NCI-H1417 (cell line): ENCODE measurements at regions not wholly inside any gene's neighbourhood (a gene's known extent, or its start where the extent isn't known, plus 50 kb on each side); places are given as distances from the start of the nearest gene placed in this dataset.

Experiments
- DNase-seq, 3 experiments: peaks; one replicate each; lab custom pipeline; 2025; lab: John Stamatoyannopoulos, UW

DNA sequence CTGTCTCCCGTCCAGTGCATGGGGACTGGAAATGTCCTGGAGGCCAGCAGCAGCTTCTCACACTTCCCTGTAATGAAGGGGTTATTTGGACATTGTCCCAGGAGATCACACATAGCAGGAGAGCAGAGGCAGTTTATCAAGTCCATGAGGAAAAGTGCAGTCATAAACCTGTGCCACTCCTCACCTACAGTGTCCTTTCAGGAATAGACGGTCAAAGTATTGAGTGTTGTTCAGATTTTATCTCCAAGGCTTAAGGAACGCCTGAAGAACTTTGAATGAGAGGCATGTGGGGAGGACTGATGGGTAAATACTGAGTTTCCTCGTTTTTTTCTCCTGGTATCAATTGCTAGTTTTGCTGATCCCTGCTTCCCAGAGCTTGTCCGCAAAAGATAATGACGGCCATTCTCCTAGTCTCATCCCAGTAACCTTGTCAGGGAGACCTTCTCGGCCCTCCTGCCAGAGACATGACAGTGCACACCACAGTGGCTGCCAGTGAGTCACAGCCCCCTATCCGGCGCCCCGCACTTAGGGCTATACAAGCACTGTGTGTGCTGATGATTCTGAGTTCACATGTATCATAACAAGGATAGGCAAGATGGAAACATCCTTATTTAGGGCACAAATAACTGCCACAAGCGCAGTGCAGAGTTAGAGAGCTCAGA, 495.5 kb upstream of the MGMT start:
- DNase-seq, result no peak

GRCh38 chr10:128972036-128972405, 495.0 kb upstream of the MGMT start:
- DNase-seq, result no peak

DNA sequence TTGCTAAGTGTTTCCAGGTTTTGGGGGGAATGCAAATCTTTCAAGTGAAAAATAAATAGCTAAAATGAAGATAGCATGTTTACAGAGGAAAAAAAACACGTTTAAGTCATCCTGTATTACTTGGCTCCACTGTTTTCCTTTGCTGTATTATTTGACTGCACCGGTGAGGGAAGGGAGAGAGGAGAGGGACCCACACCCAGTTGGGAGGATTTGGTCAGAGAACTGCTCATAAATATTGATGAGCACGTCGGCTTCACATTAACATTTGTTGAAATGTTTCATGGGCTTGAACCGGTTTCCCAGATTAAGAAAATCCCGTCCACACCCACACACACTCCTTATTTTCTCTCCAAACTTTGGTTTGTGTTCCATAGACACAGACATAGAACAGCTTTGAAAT, 493.8 kb upstream of the MGMT start:
- DNase-seq, result no peak

GRCh38 chr10:128976856-128977255, 490.2 kb upstream of the MGMT start:
- no peak for DNase-seq

DNA sequence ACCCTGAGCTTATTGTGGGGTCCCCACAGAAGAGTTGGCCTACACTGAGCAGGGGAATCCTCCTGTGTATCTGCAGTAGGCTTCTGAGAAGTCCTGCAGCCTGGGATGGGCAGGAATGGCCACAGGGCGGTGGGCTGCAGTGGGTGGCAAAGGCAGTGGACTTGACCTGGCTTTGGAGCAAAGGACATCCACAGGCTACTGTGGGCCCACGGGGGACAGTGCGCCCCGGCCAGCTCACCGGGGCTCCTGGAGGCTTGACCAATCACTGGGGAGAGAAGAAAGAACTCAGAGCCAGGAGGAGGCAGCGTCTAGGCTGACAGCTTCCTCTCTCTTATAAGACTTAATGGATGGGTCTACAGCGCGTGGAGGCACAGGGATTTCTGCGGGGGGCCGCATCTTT, 488.8 kb upstream of the MGMT start:
- DNase-seq, result no peak

DNA sequence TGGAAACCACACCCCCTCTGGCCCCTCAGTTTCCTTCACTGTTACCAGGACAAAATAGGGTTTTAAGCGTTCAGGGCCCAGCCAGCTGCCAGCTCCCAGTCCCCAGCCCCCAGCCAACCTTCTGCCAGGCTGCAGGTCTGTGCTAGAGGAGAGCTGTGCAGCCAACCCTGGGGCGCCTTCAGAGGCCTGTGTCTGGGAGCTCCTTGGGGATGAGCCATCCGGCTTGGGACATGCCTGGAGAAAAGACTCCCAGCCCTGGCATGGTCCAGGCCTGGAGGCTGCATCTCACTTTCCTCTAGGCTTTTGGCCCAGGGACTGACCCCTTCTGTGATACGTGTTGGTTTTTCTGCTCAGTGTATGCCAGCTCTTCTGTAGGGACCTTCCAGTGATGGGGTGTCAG, 487.6 kb upstream of the MGMT start:
- no peak for DNase-seq

DNA sequence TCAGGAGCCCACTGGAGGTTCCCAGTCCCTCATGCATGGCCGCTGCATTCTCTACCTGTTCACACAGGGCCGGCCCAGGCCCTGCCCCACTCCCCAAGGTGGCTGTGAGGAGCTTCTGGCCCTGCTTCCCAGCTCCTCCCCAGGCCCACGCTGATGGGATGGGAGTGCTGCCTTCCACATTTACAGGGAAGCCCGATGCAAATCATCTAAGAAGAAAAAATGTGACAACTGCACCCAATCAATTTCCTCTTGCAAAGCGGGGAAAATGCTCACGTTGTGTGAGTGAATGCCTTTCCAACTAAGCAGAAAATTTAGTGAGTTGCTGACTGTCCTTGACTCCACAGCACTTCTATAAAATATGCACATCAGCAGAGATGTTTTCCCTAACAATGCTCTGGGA, 485.8 kb upstream of the MGMT start:
- DNase-seq, result no peak

DNA sequence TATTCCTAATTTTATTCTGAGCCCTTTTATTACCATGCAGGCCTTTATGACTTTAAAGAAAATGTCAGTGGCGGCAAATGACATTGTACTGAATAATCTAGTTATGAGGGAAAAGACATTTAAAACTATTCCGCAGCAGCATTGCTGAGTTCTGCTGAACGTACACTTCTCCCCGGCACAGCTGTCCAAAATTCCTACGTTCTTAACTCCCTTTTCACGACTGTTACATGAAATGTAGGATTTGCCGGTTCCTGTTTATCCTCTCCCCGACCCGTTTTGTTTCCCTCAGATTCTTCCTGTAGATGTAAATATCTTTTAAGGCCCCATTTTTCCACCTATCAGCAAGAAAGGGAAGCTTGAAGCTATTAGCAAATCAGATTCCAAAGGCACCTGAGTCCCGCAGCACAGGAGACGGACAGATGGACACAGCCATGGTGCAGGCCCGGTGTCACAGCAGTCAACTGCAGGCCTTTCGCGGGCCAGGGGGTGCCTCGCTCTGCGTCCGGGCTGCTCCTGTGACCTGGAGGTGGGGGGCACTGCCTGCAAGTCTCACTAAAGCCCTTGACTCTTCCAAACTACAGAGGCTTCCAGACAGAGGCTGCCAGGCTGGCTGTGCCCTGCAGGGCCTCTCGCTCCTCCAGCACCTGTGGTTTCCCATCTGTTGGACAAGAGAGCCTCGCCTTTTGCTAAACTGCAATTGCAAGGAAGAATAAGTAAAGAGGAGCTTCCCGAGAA, 485.0 kb upstream of the MGMT start:
- DNase-seq, result no peak

DNA sequence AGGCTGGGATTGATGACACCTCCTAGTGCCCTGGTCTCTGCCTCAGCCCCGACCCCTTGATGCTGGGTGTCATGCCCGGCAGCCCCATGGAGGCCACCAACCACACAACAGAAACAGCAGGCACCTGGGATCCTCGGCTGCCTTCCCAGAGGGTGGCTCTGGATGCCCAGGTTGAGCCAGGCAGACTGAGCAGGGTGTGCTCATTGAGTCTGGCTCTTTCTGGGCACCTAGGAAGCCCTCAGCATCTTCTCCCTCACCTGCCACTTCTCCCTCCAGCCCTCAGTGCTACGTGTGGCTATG, 484.5 kb upstream of the MGMT start:
- DNase-seq, result no peak

DNA sequence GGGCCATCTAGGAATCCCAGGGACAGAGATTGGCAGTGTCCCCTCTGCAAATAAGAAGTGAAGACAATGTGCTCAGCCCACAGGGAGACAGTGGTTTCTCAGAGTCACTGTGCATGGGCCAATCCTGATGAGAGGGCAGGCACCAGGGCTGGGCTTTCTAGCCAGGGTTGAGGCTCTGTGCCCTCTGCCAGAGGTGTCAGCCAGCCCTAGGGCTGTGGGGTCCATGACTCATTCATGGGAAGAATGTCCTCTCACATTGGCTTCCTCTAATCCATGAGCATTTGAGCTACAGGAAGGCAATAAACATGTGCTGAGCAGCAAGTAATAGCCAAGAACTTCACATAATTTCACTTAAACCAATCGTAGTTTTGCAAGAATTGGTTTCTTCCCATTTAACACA, 482.0 kb upstream of the MGMT start:
- no peak for DNase-seq

GRCh38 chr10:128990986-128991385, 476.1 kb upstream of the MGMT start:
- no peak for DNase-seq

DNA sequence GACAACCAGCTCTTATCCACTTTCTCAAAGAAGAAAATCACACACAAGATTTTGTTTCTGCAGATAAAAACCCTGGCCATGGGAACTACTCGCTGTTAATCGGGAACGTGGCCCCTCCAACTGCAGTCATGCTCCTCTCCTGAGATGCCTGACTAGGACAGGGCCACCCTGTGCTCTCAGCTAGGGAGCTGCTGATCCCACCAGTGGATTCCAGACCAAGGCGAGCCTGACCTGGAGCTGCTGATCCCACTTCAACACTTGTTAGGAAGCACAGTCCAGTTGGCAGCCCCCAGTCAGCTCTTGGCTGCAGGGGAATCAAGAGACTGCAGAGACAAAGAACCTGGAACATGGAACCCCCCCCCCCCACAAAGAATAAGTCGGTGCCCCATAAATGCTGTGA, 474.3 kb upstream of the MGMT start:
- DNase-seq, result no peak

- no peak for DNase-seq
Observed at GRCh38 chr10:128993443-128993842, 473.6 kb upstream of the MGMT start.

DNA sequence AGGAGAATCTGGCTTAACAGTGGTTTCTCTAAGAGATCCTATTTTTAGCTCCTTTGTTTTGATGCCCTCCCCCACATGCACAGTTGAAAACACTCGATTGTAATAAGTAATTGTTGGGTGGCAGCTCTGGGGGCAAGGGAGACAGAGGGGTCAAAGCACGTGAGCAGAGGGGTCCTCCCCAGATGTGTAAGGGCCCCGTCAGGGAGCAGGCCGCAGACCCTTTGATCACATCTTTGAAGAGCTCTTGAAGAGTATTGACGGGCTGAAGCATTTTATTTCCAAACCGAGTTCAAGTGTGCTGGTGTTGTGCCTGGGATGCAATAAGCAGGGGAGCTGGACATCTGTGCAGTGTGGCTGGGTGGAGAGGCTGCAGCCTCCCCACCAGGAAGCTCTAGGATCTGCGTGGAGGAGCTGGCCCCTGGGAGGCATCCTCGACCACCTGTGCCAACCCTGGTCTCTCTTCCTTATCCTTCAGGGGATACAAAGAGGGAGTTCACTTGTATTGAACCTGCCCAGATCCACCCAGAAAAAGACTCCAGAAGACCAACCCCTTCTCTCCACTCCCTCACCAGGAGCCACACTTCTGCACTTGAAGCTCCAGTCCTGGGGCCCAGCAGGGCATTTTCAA, 473.0 kb upstream of the MGMT start:
- no peak for DNase-seq

DNA sequence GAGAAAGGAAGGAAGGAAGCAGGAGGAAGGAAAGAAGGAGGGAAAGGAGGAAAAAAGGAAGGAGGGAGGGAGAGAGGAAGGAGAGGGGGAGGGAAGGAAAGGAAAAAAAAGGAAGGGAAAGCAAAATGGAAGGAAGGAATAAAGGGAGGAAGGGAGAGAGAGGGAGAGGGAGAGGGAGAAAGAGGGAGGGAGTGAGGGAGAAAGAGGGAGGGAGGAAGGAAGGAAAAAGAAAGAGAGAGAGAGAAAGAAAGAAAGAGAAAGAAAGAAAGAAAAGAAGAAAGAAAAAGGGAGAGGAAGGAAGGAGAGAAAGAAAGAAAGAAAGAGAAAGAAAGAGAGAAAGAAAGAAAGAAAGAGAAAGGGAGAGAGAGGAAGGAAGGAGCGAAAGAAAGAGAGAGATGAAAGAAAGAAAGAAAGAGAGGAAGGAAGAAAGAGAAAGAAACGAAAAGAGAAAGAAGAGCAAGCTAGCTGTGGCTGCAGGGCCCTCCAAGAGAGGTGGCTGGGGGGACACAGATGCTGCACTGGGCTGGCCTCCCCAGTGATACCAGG, 472.4 kb upstream of the MGMT start:
- DNase-seq, result no peak

GRCh38 chr10:128995676-128996075, 471.4 kb upstream of the MGMT start:
- no peak for DNase-seq

GRCh38 chr10:128996092-128996491, 470.9 kb upstream of the MGMT start:
- DNase-seq, result no peak

GRCh38 chr10:128998101-128998805, 468.8 kb upstream of the MGMT start:
- no peak for DNase-seq

GRCh38 chr10:129004398-129004797, 462.6 kb upstream of the MGMT start:
- DNase-seq, result no peak

DNA sequence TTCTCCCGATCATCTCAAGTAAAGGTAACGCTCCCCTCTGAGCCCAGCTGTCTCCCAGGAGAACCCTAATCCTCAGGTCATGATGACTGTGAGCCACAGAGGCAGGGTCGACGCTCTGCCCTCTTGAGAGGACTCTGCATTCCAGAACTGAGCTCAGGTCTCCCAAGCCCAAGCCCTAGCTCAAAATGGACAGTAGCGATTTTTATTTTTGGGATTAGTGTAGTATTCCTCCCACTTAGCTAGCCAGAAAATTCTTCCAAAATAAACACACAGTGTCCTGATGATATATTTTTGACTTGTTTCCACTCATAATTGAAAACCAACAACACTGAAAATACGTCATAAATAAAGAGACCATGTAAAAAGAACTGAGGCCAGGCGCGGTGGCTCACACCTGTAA, 462.0 kb upstream of the MGMT start:
- DNase-seq, result no peak

GRCh38 chr10:129005804-129006203, 461.2 kb upstream of the MGMT start:
- no peak for DNase-seq

DNA sequence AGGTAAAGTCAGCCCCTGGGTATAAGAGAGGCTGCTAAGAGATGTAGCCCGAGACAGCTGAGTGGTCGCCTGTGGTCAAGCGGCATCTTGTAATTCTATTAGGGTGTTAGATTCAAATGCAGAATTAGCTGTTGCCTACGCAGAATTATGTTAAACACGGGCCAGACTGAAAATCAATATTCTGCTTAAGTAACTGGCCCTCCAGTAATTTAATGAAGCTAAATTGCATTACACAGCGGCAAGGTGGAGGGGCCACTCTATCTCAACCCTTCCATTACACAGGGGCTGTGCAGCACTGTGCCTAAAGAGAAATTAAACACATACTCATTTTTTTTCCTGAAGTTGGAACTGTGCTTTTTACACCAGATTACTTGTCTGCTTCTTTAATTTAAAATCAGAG, 448.5 kb upstream of the MGMT start:
- DNase-seq, result no peak
